ENCODE measurements at regions not wholly inside any gene's neighbourhood (a gene's known extent, or its start where the extent isn't known, plus 50 kb on each side); places are given as distances from the start of the nearest gene placed in this dataset.
A peak's percentile ranks its signal among the peaks of the same experiment; 100 is the strongest.

DNA sequence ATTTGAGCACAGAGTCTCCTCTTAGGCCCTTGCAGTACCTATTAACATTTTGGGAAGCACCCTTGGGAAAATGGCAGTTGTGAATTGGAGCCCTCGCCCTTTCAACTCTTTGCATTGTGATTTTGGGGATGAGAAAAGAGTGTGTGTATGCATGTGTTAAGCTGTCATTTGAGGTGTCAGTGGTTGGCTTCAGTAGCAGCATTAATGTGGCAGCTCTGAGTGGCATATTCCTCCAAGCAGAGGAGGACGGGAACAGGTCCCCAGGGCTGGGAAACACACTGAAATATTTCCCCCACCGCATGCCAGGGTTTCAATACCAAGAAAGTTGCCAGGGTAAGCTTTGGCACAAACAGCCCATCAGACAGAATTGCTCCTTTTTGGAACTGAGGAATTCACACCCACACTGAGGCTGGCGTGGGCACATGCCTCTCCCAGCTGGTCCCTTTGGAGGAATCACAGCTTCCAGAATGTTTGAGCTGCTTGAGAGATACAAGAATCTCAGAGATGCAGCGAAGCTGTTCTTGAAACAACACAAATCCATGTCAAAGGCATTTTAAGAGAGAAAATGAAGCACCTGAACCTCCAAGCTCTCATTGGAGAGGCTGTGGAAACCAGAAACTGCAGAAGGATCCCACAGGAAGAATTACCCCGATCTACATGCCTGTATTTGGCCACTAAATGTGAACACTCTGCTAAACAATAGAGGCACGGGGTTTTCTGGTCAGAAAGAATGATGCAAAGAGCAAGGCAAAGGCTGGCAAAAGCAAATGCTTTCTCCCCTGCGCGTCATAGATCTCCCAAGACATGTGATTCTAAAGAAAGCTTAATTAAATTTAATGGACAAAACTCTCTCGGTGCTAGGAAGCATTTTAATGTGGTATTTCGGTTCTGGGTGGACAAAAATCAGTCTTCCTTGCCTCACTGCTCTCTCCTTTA lies 67.2 kb upstream of the RCN1 start:
- CTCF ChIA-PET: no interaction called here
- H3K27ac Mint-ChIP-seq: no peak overlapping the region
- H3K4me3 Mint-ChIP-seq: no peak overlapping the region
- H3K36me3 Mint-ChIP-seq (ENCODE audit: low read depth): no peaks in the 10 kb centered on the region
- H3K9me3 Mint-ChIP-seq: no peaks in the 10 kb centered on the region
- H3K4me1 Mint-ChIP-seq (ENCODE audit: low read depth): no peaks in the 10 kb centered on the region
- DNase-seq: no peak
- intact Hi-C loops (cut with micrococcal nuclease): no loop called here
- peaks cover 7% of the 10 kb centered on the region for H3K27me3 Mint-ChIP-seq (ENCODE audit: low read depth)

DNA sequence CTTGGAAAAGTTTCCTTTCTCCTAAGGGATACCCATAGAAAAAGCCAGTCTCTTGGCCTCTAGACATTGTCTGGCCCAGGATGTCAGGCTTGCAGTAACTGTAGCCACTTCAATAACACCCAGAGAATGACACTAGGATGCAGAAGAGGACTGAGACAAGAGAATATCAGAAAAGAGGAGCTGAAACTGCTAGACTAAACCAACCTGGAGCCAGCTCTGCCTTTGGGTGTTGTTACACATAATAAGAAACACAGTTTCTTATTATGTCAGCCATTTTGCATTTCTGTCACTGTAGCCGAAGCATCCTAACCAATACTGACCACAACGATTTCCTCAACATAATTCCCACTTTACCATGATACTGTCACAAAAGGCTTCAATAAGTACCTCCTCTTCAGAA lies 72.2 kb upstream of the RCN1 start:
- intact Hi-C loops (cut with micrococcal nuclease): no loop called here
- no peak overlapping the region for H3K27ac Mint-ChIP-seq
- no peak for DNase-seq
- no peaks in the 10 kb centered on the region for H3K36me3 Mint-ChIP-seq (ENCODE audit: low read depth)
- H3K4me3 Mint-ChIP-seq: no peak overlapping the region
- no peaks in the 10 kb centered on the region for H3K4me1 Mint-ChIP-seq (ENCODE audit: low read depth)
- no peaks in the 10 kb centered on the region for H3K9me3 Mint-ChIP-seq
- CTCF ChIA-PET: no interaction called here
- peaks cover 11% of the 10 kb centered on the region for H3K27me3 Mint-ChIP-seq (ENCODE audit: low read depth)

GRCh38 chr11:32016111-32016510 lies 74.8 kb upstream of the RCN1 start:
- H3K27me3 Mint-ChIP-seq (ENCODE audit: low read depth): peaks cover 14% of the 10 kb centered on the region
- CTCF ChIA-PET: interaction anchor here (1.6 kb wide), 1 partner anchor 9 kb away, joined by 6 read pairs; no protein-coding TSS in a partner anchor
- H3K36me3 Mint-ChIP-seq (ENCODE audit: low read depth): no peaks in the 10 kb centered on the region

GRCh38 chr11:32015427-32015826 lies 75.4 kb upstream of the RCN1 start:
- H3K4me1 Mint-ChIP-seq (ENCODE audit: low read depth): no peaks in the 10 kb centered on the region

More at GRCh38 chr11:32016111-32016510, 74.8 kb upstream of the RCN1 start:
- intact Hi-C loops (cut with micrococcal nuclease): no loop called here
- no peaks in the 10 kb centered on the region for H3K4me1 Mint-ChIP-seq (ENCODE audit: low read depth)
- no peak overlapping the region for H3K27ac Mint-ChIP-seq
- H3K4me3 Mint-ChIP-seq: no peak overlapping the region
- DNase-seq: no peak
- H3K9me3 Mint-ChIP-seq: no peaks in the 10 kb centered on the region

DNA sequence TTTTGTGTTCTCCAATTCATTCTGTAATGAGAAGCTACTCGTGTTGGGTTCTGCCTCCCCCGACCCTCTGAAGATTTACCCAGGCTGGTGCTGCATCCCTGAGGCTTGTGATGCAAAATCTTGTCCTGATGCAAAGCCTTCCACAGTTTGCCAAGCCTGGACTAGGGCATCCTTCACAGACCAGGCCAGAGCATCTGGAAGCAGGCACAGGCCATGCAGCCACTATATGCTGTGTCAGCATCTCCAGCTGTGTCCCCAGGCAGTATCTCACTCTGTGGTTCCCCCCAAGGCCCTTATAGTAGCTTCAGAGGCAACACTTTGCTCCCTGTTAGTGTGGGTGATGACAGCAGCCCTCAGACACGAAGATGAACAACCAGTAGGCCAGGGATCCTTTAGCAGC lies 77.3 kb upstream of the RCN1 start:
- H3K4me1 Mint-ChIP-seq (ENCODE audit: low read depth): no peaks in the 10 kb centered on the region
- H3K27me3 Mint-ChIP-seq (ENCODE audit: low read depth): peaks cover 26% of the 10 kb centered on the region
- H3K36me3 Mint-ChIP-seq (ENCODE audit: low read depth): no peaks in the 10 kb centered on the region
- CTCF ChIA-PET: no interaction called here
- H3K27ac Mint-ChIP-seq: no peak overlapping the region
- no peak for DNase-seq
- intact Hi-C loops (cut with micrococcal nuclease): no loop called here
- no peaks in the 10 kb centered on the region for H3K9me3 Mint-ChIP-seq
- H3K4me3 Mint-ChIP-seq: no peak overlapping the region

More at GRCh38 chr11:32015427-32015826, 75.4 kb upstream of the RCN1 start:
- no peak for DNase-seq
- Mint-ChIP-seq H3K27me3 (ENCODE audit: low read depth) (peaks cover 18% of the 10 kb centered on the region), H3K9me3 (no peaks in the 10 kb centered on the region), H3K4me3 (no peak overlapping the region), H3K36me3 (ENCODE audit: low read depth) (no peaks in the 10 kb centered on the region), H3K27ac (no peak overlapping the region)
- intact Hi-C loops (cut with micrococcal nuclease): no loop called here
- CTCF ChIA-PET: interaction anchor here (1.6 kb wide), 1 partner anchor 8 kb away, joined by 6 read pairs; no protein-coding TSS in a partner anchor

DNA sequence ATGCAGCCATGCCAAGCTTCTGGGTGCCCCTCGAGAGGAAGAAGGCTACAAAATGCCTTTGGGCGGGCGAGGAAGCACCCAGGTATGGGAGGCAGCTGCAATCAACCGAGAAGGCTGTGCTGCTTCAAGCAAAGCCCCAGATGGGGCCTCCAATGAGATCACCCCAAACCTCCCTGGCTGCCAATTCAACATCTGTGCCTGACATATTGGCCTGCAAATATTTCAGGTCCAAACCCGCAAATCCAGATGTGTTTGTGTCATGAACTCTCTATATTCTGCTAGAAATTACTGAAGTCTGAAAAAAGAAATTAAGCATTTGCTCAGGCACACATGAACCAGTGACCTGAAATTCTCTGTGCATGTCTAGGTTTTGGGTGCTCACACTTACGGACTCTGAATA lies 78.8 kb upstream of the RCN1 start:
- Mint-ChIP-seq H3K36me3 (ENCODE audit: low read depth) (no peaks in the 10 kb centered on the region), H3K9me3 (no peaks in the 10 kb centered on the region), H3K4me1 (ENCODE audit: low read depth) (no peaks in the 10 kb centered on the region), H3K27me3 (ENCODE audit: low read depth) (peaks cover 32% of the 10 kb centered on the region), H3K27ac (no peak overlapping the region), H3K4me3 (no peak overlapping the region)
- CTCF ChIA-PET: no interaction called here
- DNase-seq: no peak
- intact Hi-C loops (cut with micrococcal nuclease): no loop called here

DNA sequence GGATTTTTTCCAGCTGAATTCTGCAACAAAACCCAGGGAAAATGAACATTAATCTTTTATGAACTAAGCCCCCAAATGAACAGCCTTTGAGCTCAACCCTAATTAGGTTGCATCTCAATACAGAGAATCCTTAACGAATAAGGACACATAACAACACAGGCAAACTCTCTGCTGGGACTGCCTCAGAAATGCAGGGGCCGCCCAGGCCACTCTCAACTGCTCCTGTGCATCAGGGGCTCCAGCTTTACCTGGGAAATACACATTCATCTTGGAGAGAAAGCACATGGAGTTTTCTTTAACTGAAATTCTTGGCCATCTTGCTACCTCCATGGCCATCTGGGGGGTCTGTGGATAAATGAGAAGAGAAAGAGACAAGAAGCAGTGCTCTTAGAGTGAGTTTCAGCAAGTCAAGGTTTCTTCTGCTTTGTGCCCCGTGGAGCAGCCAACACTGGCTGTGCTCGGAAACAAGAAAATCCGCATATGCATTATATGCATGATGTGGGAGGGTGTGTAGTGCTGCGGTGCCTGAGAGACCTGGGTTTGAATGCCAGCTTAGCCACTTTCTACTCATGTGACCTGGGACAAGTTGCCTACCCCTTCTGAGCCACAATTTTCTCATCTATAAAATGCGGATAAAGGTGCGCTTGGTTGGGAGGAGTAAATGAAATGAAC lies 81.9 kb upstream of the RCN1 start:
- Mint-ChIP-seq H3K9me3 (no peaks in the 10 kb centered on the region), H3K4me1 (ENCODE audit: low read depth) (no peaks in the 10 kb centered on the region), H3K27me3 (ENCODE audit: low read depth) (peaks cover 26% of the 10 kb centered on the region), H3K4me3 (no peak overlapping the region), H3K27ac (no peak overlapping the region), H3K36me3 (ENCODE audit: low read depth) (no peaks in the 10 kb centered on the region)
- intact Hi-C loops (cut with micrococcal nuclease): loop anchor here (5.0 kb wide), 2 partner anchors 612 to 902 kb away; no protein-coding TSS in a partner anchor
- CTCF ChIA-PET: no interaction called here
- DNase-seq: no peak

DNA sequence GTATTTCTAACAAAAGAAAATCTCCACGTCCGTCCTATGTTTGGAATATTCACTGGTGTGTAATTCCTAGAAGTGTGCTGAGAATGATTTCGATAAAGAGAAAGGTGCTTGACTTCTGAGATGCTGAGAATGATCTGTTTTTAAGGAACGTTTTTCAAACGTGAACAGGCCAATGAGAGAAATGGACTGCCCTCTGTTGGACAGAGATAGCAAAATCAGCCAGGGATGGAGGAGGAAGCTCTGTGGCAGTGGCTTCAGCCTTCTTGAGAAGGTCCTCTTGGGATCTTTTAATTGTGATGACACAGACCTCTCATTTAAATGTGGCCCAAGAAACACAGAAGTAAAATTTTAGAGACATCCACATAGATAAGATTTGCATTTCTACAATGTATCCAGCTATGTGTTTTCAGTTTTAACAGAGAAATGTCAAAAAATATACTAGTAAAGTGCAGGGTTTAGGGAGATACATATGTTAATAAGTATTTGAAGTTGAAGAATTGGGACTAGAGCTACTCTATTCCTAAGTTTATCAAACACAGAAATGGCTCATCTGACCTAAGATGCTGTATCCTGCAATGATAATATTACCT lies 84.0 kb upstream of the RCN1 start:
- intact Hi-C loops (cut with micrococcal nuclease): loop anchor here (1.0 to 5.0 kb wide), 3 partner anchors 610 to 900 kb away; no protein-coding TSS in a partner anchor
- CTCF ChIA-PET: interaction anchor here (0.6 to 1.7 kb wide), 9 partner anchors 9 to 766 kb away, joined by 3 to 6 read pairs (median 5); no protein-coding TSS in a partner anchor
- Mint-ChIP-seq H3K4me1 (ENCODE audit: low read depth) (no peaks in the 10 kb centered on the region), H3K27me3 (ENCODE audit: low read depth) (peaks cover 20% of the 10 kb centered on the region), H3K4me3 (no peak overlapping the region), H3K36me3 (ENCODE audit: low read depth) (no peaks in the 10 kb centered on the region), H3K27ac (no peak overlapping the region), H3K9me3 (no peaks in the 10 kb centered on the region)
- peak; percentile 31 for DNase-seq

DNA sequence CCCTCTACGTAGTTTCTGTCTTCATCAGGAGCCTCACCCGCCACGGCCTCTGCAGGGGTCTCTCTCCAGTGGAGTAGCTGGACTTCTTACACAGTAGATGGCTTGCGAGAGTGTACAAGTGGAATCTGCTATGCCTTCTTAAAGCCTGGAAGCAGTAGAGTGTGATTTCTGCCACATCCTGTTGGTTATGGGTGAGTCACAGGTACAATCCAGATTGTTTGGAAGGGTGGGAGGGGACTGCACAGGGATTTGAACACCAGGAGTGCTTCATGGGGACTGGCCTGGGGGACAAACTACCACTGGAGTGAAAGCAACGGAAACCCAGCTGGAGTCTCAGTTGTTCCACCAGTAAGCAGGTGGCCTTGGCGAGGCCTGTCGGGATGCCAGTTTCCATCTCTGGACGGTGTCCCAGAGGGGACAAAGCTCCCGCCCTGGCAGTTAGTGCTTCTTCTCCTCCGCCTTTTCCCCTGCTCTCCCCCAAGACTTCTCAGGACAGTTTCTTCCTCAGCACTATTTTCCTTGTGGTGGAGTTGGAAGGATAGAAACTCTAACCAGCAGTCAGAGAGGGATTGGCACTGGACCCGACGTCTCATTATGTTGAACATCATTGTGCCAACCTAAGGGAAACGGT lies 85.0 kb upstream of the RCN1 start:
- intact Hi-C loops (cut with micrococcal nuclease): loop anchor here (5.0 kb wide), 2 partner anchors 609 to 899 kb away; no protein-coding TSS in a partner anchor
- CTCF ChIA-PET: interaction anchor here (1.1 to 2.3 kb wide), 2 partner anchors 48 to 170 kb away, joined by 3 to 7 read pairs; no protein-coding TSS in a partner anchor
- H3K27ac Mint-ChIP-seq: no peak overlapping the region
- DNase-seq: no peak
- H3K27me3 Mint-ChIP-seq (ENCODE audit: low read depth): peaks cover 19% of the 10 kb centered on the region
- H3K36me3 Mint-ChIP-seq (ENCODE audit: low read depth): no peaks in the 10 kb centered on the region
- no peaks in the 10 kb centered on the region for H3K9me3 Mint-ChIP-seq
- H3K4me3 Mint-ChIP-seq: no peak overlapping the region
- no peaks in the 10 kb centered on the region for H3K4me1 Mint-ChIP-seq (ENCODE audit: low read depth)

DNA sequence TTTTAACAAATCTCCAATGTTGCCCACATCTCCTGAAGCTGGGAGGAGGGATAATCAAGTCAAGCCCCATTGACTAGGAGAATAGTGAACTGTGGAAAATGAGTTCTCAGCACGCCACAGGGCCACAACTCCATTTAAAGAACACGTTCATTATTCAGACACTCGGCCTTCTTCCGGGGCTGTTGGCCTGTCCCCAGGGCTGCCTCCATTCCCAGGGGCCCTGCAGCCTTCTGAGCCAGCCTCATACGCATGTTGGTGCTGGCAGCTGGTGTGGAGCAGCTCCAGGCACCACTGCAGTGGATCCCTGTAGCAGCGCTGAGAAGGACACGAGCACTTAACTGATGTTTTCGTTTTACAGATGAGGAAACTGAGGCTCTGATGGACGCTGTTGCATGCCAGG lies 87.5 kb upstream of the RCN1 start:
- H3K27me3 Mint-ChIP-seq (ENCODE audit: low read depth): peaks cover 6% of the 10 kb centered on the region
- CTCF ChIA-PET: interaction anchor here (0.6 to 1.4 kb wide), 3 partner anchors 34 to 762 kb away, joined by 3 to 4 read pairs (median 3); no protein-coding TSS in a partner anchor
- H3K27ac Mint-ChIP-seq: no peak overlapping the region
- H3K9me3 Mint-ChIP-seq: no peaks in the 10 kb centered on the region
- intact Hi-C loops (cut with micrococcal nuclease): no loop called here
- H3K4me3 Mint-ChIP-seq: no peak overlapping the region
- no peak for DNase-seq
- no peaks in the 10 kb centered on the region for H3K36me3 Mint-ChIP-seq (ENCODE audit: low read depth)
- no peaks in the 10 kb centered on the region for H3K4me1 Mint-ChIP-seq (ENCODE audit: low read depth)

- Mint-ChIP-seq H3K36me3 (ENCODE audit: low read depth) (no peaks in the 10 kb centered on the region), H3K27ac (no peak overlapping the region), H3K27me3 (ENCODE audit: low read depth) (peaks cover 3% of the 10 kb centered on the region), H3K4me3 (no peak overlapping the region), H3K9me3 (no peaks in the 10 kb centered on the region), H3K4me1 (ENCODE audit: low read depth) (no peaks in the 10 kb centered on the region)
- no peak for DNase-seq
- intact Hi-C loops (cut with micrococcal nuclease): no loop called here
- CTCF ChIA-PET: no interaction called here
Measured at GRCh38 chr11:32002311-32002710, 88.6 kb upstream of the RCN1 start.

DNA sequence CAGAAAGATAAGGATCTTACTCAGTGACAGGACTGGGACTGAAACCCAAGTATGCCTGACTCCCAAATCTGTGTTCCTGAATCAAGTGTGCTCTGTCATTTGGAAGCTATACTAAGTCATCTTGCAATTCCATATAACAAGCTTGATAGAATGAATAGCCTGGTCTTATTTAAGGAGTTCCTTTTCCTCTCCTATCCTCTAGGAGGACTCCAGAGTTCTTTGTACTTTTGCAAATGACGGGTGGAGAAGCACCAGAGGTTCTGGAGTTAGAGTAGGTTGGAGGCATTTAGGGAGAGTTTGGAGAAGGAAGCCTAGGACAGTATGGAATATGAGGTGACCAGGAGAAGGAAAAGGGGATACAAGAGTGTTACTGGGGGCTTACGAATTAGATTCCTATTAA lies 92.9 kb upstream of the RCN1 start:
- DNase-seq: no peak
- H3K4me1 Mint-ChIP-seq (ENCODE audit: low read depth): peaks cover 12% of the 10 kb centered on the region
- peaks cover 2% of the 10 kb centered on the region for H3K27me3 Mint-ChIP-seq (ENCODE audit: low read depth)
- H3K9me3 Mint-ChIP-seq: no peaks in the 10 kb centered on the region
- H3K36me3 Mint-ChIP-seq (ENCODE audit: low read depth): no peaks in the 10 kb centered on the region
- no peak overlapping the region for H3K4me3 Mint-ChIP-seq
- intact Hi-C loops (cut with micrococcal nuclease): no loop called here
- H3K27ac Mint-ChIP-seq: no peak overlapping the region
- CTCF ChIA-PET: interaction anchor here (1.0 kb wide), 1 partner anchor 9 kb away, joined by 5 read pairs; no protein-coding TSS in a partner anchor

Data from activated naive CD4-positive, alpha-beta T cell treated with anti-CD3 and anti-CD28 coated beads for 36 hours (primary cell).